ENCODE measurements at regions not wholly inside any gene's neighbourhood (a gene's known extent, or its start where the extent isn't known, plus 50 kb on each side); places are given as distances from the start of the nearest gene placed in this dataset.

- Mint-ChIP-seq H3K36me3 (ENCODE audit: low read depth, unreplicated experiment) (no peaks in the 10 kb centered on the region), H3K9me3 (ENCODE audit: unreplicated experiment) (no peaks in the 10 kb centered on the region), H3K27ac (ENCODE audit: unreplicated experiment) (no peak overlapping the region), H3K4me3 (ENCODE audit: unreplicated experiment) (no peak overlapping the region), H3K4me1 (ENCODE audit: unreplicated experiment) (no peaks in the 10 kb centered on the region), H3K27me3 (ENCODE audit: unreplicated experiment) (peaks cover 1% of the 10 kb centered on the region)
- no peak for DNase-seq (ENCODE audit: low spot score)
- TF ChIP-seq, protein P1, sequence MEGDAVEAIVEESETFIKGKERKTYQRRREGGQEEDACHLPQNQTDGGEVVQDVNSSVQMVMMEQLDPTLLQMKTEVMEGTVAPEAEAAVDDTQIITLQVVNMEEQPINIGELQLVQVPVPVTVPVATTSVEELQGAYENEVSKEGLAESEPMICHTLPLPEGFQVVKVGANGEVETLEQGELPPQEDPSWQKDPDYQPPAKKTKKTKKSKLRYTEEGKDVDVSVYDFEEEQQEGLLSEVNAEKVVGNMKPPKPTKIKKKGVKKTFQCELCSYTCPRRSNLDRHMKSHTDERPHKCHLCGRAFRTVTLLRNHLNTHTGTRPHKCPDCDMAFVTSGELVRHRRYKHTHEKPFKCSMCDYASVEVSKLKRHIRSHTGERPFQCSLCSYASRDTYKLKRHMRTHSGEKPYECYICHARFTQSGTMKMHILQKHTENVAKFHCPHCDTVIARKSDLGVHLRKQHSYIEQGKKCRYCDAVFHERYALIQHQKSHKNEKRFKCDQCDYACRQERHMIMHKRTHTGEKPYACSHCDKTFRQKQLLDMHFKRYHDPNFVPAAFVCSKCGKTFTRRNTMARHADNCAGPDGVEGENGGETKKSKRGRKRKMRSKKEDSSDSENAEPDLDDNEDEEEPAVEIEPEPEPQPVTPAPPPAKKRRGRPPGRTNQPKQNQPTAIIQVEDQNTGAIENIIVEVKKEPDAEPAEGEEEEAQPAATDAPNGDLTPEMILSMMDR (IDR thresholded peaks at IDR 0.05; ENCODE audit: unreplicated experiment): no peak
Observed at GRCh38 chr11:80412604-80413003, 971.8 kb upstream of the TENM4 start.

DNA sequence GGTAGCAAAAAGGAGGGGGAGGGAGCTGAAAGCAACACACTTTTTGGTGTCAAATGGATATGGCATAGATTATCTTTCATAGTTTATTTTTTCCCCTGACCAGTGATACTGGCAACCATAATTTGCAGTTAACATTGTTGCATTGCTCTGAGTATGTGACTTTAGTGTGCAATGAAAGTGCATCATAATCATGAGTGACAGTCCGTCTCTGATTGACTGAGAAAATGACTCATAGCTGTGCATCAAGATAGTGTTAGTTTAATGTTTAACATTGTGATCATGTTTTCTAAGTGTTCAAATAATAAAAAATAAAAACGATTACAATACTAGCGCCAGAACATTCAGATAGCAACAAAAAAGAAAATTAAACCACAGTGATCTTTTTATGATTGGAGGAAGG, 952.4 kb upstream of the TENM4 start:
- Mint-ChIP-seq H3K4me3 (ENCODE audit: unreplicated experiment) (no peak overlapping the region), H3K27ac (ENCODE audit: unreplicated experiment) (no peak overlapping the region)

DNA sequence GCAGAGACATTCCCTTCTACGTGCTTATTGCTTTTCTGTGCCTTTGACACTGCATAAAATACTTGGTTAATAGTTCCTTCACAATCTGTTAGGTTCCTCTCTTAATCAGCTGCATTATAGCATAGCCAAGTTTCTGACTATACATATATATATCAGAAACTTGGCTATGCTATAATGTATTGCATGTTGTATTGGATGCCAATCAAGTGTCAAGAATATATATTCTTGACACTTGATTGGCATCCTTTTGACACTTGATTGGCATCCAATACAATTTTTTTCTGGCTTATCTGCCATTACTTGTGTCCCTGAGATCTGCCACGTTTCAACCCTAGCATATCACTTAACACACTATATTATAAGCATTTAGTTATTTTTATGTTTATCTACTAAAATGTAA, 949.7 kb upstream of the TENM4 start:
- H3K4me1 Mint-ChIP-seq (ENCODE audit: unreplicated experiment): peaks cover 11% of the 10 kb centered on the region
- H3K36me3 Mint-ChIP-seq (ENCODE audit: low read depth, unreplicated experiment): no peaks in the 10 kb centered on the region
- TF ChIP-seq, protein P1 (IDR thresholded peaks at IDR 0.05; ENCODE audit: unreplicated experiment): no peak
- no peaks in the 10 kb centered on the region for H3K9me3 Mint-ChIP-seq (ENCODE audit: unreplicated experiment)
- no peak for DNase-seq (ENCODE audit: low spot score)
- no peak overlapping the region for H3K27ac Mint-ChIP-seq (ENCODE audit: unreplicated experiment)
- no peaks in the 10 kb centered on the region for H3K27me3 Mint-ChIP-seq (ENCODE audit: unreplicated experiment)
- H3K4me3 Mint-ChIP-seq (ENCODE audit: unreplicated experiment): no peak overlapping the region

More for the DNA sequence above, 952.4 kb upstream of the TENM4 start:
- Mint-ChIP-seq H3K27me3 (ENCODE audit: unreplicated experiment) (peaks cover 1% of the 10 kb centered on the region), H3K9me3 (ENCODE audit: unreplicated experiment) (no peaks in the 10 kb centered on the region), H3K4me1 (ENCODE audit: unreplicated experiment) (peaks cover 7% of the 10 kb centered on the region), H3K36me3 (ENCODE audit: low read depth, unreplicated experiment) (no peaks in the 10 kb centered on the region)
- TF ChIP-seq, protein P1 (IDR thresholded peaks at IDR 0.05; ENCODE audit: unreplicated experiment): no peak
- no peak for DNase-seq (ENCODE audit: low spot score)

DNA sequence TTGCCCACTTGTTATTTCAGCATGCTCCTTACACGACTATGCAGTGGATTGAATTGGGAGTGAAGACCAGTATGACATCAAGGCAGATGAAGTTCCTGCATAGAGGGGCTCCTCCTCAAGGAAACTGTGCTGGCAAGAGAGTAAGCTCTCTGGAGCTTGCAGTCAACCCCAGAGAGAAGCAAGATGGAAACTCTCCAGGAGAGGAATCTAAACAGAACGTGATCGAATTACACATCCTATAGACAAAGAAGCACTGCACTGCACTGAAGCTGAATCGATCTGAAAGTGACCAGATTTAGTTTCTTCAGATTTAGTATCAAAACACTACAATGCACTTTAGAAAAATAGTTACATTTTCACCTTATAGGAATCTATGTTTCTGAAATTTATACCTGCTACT, 947.7 kb upstream of the TENM4 start:
- H3K27ac Mint-ChIP-seq (ENCODE audit: unreplicated experiment): no peak overlapping the region

GRCh38 chr11:80388130-80388529, 947.3 kb upstream of the TENM4 start:
- DNase-seq (ENCODE audit: low spot score): no peak
- no peaks in the 10 kb centered on the region for H3K9me3 Mint-ChIP-seq (ENCODE audit: unreplicated experiment)
- H3K27me3 Mint-ChIP-seq (ENCODE audit: unreplicated experiment): no peaks in the 10 kb centered on the region
- H3K36me3 Mint-ChIP-seq (ENCODE audit: low read depth, unreplicated experiment): no peaks in the 10 kb centered on the region
- H3K4me3 Mint-ChIP-seq (ENCODE audit: unreplicated experiment): no peak overlapping the region
- TF ChIP-seq, protein P1 (IDR thresholded peaks at IDR 0.05; ENCODE audit: unreplicated experiment): no peak
- peaks cover 11% of the 10 kb centered on the region for H3K4me1 Mint-ChIP-seq (ENCODE audit: unreplicated experiment)
- no peak overlapping the region for H3K27ac Mint-ChIP-seq (ENCODE audit: unreplicated experiment)

More for the DNA sequence above, 947.7 kb upstream of the TENM4 start:
- Mint-ChIP-seq H3K4me3 (ENCODE audit: unreplicated experiment) (no peak overlapping the region), H3K9me3 (ENCODE audit: unreplicated experiment) (no peaks in the 10 kb centered on the region), H3K27me3 (ENCODE audit: unreplicated experiment) (no peaks in the 10 kb centered on the region), H3K36me3 (ENCODE audit: low read depth, unreplicated experiment) (no peaks in the 10 kb centered on the region), H3K4me1 (ENCODE audit: unreplicated experiment) (peaks cover 11% of the 10 kb centered on the region)
- TF ChIP-seq, protein P1 (IDR thresholded peaks at IDR 0.05; ENCODE audit: unreplicated experiment): no peak
- DNase-seq (ENCODE audit: low spot score): no peak
